GM21717 (cell line): ENCODE measurements at regions not wholly inside any gene's neighbourhood (a gene's known extent, or its start where the extent isn't known, plus 50 kb on each side); places are given as distances from the start of the nearest gene placed in this dataset.
"Not testable (repeated sequence)": the region's sequence is repeated elsewhere in the genome, so short reads cannot be mapped to it uniquely, and the experiment has no call there.

Experiments used
- ATAC-seq: cut with Tn5 transposase; IDR thresholded peaks from one replicate; pipeline ENCODE4 v1.9.1; 2021; ENCODE audit warnings: mild to moderate bottlenecking, moderate library complexity; ENCODE audit not compliant: unreplicated experiment

DNA sequence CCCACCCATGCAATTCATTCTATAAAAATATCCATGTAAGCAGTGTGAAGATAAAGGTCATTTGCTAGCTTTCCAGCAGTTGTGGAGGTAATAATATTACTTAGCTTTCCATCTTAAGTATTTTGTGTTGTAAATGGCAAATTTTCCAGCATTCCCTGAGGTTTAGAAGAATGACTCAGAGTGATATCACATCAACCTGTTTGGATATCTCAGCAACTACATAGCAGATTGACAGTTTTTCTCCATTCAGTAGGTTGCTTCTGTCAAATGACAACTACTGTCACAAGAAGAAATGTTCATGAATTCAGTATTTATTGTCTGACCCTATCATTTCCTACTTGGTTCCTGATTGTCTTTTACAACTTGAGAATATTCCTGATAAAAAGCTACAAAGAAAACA lies 434.9 kb upstream of the GALNTL6 start:
- no peak for ATAC-seq

DNA sequence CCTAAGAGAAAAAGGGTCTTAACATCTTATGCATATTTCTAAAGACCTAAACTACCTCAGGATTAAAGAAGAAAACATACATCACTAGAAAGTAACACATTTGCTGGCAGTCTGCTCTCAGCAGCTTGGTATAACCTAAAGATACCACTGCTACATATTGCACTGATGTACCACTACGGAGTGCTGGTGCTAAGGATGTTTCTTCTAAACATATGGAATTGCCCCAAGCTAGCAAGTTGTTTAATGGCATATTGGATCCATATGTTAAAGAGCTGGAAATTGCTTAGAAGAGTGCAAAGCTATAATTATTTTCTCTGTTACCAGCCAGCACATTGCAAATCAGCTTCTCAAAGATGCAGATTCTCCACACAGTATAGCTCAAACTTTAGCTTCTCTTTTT lies 436.5 kb upstream of the GALNTL6 start:
- ATAC-seq = no peak

DNA sequence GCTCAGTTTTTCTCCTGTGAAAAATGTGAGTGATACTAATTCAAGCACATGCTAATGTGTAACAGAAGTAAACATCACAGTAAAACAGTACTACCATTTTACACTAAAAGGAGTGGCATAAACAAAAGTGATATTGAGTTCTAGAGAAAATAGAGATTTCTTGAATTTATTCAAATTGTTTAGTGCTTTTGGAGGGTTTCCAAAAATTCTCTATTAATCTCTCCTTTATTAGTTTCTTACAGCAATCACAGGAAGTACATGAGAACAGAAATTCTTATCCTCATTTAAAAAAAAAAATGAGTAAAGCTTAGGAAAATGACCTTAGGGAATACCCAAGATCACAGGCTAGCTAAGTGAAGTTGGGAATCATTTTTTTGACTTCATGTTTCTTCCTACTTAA lies 459.7 kb upstream of the GALNTL6 start:
- no peak for ATAC-seq

DNA sequence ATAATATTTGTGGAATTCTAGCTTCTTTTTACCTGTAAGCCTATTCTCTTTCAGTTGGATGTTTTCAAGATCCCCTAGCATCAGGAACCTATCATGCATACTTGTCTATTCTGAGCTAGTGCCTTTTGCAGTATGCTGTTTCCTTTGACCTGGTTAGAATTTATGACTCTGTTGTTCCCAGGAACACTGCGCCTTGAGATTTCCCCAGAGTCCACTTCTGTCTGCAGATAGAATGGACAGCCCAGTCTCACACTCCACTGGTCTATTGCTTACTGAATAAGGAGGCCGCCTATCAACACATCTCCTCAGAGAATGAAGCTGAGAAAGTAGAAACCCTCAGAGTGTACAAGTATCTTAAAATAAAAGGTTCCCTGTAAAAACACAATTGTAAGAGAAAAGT lies 465.1 kb upstream of the GALNTL6 start:
- ATAC-seq = no peak

DNA sequence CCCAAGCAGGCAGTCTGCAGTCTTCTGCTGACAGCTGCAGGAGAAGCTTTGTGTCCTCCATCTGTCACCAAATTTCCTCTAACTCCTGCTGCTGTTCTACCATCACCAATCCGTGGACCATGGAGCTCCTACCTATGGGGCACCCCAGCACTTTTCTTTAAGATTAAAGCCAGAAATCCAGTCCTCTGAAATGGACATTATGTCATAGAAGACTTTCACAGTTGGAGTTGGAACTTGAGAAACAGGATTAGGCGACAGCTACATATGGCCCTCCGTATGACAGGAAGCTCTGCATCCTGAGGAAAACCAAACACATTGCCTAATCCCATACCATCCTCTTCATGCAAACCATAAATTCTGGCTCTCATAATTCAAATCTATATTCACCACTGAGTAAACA lies 470.6 kb upstream of the GALNTL6 start:
- no peak for ATAC-seq

DNA sequence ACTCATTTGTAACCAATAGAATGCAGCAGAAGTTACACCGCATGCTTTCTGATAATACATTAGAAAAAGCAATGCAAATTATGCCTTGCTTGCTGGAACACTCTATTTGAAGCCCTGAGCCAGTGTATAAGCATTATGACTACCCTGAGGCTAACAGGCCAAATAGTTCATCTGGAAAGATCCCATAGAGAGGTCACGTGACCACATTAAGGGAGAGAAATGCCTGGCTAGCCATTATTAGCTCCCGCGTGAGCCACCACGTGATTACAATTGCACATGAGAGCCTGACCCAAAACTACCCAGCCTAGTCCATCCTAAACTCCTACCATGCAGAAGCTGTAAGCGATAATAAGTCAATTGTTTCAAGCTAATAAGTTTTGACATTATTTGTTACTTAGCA lies 472.9 kb upstream of the GALNTL6 start:
- ATAC-seq = no peak

DNA sequence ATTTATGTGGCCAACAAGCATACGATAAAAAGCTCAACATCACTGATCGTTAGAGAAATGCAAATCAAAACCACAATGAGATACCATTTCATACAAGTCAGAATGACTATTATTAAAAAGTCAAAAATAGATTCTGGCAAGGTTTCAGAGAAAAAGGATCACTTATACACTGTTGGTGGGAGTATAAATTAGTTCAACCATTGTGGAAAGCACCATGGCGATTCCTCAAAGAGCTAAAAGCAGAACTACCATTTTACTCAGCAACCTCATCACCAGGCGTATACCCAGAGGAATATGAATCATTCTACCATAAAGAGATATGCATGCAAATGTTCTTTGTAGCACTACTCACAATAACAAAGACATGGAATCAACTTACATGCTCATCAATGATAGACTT lies 478.7 kb upstream of the GALNTL6 start:
- ATAC-seq = peak; percentile 86

DNA sequence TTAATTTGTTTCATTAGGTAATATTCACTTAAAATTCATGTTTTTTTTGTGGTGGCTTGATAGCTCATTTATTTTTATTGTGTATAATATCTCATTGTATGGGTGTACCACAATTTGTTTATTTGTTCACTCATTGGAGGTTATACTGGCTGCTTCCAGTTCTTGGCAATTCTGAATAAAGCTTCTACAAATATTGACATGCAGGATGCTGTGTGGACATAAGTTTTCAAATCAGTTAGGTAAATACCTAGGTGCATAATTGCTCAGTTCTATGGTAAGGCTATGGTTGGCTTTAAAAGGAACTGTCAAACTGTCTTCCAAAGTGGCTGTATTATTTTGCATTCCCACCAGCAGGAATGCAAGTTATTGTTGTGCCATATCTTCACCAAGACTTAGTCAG lies 504.5 kb upstream of the GALNTL6 start:
- no peak for ATAC-seq

DNA sequence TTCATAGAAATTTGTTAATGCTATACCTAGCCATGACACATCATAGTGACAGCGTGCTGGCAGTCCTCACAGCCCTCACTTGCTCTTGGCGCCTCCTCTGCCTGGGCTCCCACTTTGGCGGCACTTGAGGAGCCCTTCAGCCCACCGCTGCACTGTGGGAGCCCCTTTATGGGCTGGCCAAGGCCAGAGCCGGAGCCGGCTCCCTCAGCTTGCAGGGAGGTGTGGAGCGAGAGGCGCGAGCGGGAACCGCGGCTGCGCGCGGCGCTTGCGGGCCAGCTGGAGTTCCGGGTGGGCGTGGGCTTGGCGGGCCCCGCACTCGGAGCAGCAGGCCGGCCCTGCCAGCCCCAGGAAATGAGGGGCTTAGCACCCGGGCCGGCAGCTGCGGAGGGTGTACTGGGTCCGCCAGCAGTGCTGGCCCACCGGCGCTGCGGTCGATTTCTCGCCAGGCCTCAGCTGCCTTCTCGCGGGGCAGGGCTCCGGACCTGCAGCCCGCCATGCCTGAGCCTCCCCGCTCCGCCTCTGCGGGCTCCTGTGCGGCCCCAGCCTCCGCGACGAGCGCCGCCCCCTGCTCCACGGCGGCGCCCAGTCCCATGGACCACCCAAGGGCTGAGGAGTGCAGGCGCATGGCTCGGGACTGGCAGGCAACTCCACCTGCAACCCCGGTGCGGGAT lies 515.0 kb upstream of the GALNTL6 start:
- ATAC-seq = not testable (repeated sequence)

DNA sequence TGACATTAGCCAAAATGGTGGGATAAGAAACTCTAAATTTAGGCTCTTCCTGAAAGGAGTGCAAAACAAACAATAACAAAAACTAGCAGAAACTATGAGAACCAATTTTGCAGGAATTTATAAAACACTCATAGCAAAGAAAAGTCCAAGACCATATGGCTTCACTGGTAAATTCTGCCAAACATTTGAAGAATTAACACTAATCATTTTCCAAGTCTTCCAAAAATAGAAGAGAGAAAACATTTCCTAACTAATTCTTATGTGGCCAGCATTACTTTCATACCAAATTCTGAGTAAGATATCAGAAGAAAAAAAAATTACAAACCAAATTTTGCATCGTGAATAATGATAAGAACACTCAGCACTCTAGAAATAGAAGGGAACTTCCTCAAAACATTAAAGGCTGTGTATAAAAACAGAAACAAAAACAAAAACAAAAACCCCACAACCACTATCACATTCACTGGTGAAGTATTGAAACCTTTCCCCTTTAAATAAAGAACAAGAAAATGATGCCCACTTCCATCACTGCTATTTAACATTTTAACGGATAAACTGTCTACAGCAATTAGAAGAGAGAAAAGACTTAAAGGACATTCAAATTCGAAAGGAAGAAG lies 524.3 kb upstream of the GALNTL6 start:
- peak; percentile 81 for ATAC-seq

DNA sequence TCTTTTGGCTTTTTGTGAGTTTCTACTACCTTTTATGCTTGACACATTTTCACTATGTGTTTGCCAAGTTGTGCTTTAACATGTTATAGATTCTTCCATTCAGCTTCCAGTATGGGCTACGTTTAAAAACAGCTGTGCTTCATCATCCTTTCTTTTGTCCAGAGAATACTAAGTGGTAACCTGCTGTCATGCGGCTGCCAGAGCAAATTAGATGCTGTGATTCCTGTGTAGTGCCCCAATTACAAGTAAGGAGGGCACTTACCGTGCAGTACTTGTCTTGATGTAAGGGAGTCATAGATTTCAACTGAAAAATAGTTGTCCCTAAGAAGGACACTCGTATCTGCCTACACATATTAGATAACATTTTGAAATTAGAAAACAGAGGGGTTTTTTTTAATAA lies 531.8 kb upstream of the GALNTL6 start:
- ATAC-seq = no peak

DNA sequence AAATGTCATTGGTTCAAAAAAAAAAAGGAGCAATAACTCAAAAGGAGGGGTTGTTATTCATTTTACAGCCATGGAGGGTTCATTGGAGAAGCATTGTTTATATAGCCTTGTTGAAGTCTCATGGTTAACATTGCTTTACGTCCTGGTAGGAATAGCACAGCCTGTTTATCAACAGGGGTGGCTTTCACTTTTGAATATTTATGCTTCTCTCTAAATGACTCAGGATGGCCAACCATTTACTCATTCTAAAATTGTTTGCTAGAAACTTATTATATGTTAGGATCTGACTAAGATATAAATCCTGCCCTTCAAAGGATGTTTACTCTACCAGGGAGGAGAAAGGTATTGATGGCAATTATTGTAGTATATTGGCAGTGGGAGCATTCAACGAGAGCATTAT lies 534.1 kb upstream of the GALNTL6 start:
- no peak for ATAC-seq

DNA sequence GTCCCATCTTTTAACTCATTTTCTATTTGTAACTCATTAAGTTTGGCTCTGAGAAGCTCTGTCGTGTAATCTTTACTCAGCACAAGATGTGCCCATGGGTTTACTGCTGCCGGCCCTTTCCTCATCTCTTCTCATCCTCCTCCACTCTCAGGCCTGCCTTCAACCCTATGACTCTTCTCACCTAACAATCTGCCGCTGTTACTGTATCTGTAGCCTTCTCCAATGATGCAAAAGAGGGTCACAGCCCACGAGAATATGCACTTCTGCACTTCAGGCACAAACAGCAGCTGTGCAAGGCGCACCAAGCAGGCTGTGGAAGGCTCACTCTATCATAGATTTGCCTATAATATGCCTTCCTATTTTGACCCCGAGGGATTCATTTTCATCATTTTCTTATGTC lies 546.5 kb upstream of the GALNTL6 start:
- ATAC-seq = no peak

DNA sequence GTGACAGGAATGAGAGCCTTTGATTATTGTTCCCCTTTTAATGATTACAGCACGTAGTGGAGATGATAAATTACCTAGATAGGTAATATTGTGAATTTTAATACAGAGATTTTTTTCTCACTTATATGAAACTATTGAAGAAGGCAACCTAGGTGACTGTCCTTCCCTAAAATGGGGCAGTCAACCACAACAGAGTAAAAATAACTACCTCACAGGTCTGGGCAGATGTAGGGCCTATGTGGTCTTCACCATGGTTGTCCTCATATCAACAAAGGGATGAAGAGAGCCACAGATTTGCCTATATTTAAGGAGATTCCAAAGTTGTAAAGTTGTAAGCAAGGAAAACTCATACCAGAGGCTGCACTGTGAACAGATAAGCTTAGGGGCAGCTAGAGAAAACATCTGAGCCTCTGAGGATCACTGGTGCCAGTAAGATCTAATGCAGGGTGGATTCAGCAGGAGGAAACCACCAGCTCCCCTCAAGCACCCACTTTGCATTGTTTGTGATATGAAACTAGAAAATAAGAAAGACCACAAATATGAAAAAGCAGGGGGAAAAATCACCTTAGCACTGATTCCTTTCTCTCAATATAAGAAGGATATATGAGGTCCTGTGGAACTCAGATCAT lies 547.9 kb upstream of the GALNTL6 start:
- no peak for ATAC-seq

DNA sequence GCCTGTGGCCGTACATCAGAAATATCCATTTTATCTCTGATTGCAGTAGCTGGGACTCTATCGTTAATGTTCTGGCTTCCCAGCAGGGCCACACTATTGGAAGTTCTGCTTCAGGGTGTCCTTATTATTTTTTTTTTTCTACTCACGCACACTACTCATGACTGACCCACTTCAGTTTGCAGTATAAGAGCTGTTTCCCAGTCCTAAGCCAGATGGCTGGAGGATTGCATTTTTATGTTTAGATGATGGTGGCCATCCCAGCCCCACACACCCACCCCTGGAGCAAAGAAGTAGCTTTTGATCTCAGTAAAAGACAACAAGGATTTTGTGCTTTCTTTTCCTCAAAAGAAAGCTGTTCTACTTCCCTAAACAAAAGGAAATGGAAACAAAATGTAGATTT lies 557.0 kb upstream of the GALNTL6 start:
- no peak for ATAC-seq

DNA sequence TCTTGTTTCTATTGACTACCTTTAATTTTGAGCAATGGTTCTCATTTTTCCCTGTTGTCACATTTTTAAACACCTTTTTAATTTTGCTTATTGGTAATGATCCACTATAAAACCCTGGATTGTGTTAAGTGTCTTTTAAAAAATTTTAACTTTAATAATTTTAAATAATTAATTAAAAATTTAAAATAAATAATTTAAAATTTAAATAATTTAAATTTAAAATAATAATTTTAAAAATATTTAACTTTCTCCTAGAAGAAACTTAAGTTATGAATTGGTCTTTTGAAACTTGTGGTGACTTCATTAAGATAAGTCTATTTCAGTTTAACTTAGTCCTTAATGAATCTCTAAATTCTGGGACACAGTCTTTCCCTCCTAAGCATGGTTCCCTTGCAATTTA lies 566.3 kb upstream of the GALNTL6 start:
- ATAC-seq = no peak

DNA sequence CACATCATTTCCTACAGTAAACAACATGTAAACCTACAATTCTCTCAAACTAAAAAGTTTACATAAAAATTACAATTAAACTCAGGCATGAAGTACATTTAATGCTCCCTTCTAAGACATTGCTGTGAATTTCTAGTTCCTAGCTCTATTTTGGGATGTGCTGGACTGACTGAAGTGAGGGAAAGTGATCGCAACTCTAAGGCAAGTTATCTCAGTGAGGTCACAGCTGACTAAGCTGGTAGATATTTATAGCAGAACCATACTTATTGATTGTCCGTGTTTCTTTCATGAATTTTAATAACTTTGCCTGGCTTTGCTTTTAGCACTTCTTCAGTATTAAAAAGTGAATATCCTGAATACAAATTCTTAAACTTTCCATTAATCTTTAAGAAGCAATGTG lies 570.4 kb upstream of the GALNTL6 start:
- ATAC-seq = no peak

DNA sequence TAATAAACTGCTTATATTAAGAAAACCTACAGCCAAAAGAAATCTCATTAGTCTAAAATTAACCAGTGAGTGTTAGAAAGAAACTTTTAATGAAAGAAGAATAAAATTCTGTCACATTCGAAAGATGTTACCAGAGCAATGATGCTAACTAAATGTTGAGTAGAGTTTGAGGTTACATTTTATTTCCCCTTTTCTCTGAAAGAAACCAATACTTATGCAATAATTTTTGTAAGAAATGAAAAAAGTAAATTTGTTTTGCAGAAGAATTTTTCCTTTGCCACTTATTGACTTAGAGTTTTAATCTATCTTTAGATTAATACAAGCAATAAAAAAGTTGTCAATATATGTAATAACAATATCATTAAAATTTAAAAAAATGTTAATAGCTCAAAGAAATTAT lies 574.0 kb upstream of the GALNTL6 start:
- ATAC-seq = no peak

DNA sequence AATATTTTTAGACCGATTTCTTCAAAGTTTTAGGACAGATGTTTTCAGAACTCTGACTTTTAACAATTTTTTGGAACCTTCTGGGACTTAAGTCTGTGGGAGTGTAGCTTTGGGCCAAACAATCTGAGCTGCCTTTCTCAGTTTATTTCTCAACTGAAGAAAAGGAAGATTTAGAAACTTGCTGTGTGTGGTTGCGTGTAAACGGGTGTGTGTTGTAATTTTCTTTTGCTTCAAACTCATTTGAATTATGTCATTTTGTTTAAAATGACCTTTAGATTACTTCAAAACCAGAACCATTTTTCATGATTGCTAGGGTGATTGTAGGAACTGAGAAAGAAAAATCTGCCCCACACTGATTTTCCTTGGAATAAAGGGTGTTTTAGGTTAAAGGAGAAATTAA lies 577.7 kb upstream of the GALNTL6 start:
- ATAC-seq = no peak

DNA sequence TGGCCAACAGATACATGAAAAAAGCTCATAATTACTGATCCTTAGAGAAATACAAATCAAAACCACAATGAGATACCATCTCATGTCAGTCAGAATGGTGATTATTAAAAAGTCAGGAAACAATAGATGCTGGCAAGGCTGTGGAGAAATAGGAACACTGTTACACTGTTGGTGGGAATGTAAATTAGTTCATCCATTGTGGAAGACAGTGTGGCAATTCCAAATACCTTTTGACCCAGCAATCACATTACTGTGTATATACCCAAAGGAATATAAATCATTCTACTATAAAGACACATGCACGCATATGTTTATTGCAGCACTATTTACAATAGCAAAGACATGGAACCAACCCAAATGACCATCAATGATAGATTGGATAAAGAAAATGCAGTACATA lies 583.9 kb upstream of the GALNTL6 start:
- not testable (repeated sequence) for ATAC-seq

DNA sequence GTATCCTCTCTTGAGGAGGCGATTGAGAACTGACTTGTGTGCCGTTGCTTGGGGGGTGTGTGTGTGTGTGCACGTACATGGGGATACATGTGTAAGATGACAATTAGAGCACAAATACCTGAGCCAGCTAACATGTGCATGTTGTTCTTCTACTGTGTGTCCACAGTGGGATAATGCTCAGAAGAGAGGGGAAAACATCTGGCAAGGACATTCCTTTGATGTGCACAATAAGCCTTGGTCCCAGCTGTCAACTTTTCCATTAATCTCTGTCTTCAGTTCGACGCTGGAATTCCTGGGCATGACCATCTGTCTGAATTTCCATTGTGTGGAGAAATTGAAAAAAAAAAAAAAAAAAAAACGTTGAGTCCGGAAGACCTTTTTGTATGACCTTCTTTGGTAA lies 592.0 kb upstream of the GALNTL6 start:
- ATAC-seq = no peak

DNA sequence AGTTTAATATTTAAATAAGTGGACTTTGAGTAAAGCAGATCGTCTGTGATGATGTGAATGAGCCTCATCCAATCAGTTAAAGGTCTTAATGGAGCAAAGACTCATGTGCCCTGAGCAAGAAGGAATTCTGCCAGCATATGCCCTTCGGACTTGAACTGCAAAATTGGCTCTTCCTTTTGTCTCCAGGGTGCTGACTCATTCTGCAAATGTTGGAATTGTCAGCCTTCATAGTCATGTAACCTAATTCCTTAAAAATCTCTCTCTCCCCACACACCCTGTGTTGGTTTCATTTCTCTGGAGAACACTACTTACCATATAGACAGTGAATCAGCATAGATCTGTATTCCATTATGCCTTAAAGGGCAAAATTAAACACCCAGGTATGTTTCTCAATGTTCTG lies 609.8 kb upstream of the GALNTL6 start:
- no peak for ATAC-seq

DNA sequence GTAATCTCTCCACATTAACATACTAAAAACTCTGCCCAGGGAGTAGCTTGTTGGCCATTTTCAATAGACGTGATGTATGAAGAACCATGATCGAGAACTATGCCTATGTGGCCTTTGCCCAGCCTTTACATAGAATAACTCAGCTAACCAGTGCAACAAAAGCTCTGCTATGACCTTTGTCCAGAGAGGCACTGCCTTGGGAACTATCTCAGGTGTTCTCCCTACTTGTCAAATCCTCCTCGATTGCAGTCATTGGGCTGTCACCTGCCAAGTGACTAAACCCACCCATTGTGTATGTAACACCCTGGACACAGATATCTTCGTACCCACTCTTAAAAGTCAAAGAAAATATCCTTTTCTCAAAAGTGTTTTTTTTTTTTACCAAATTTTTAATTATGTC lies 610.3 kb upstream of the GALNTL6 start:
- no peak for ATAC-seq
